ENCODE measurements at regions not wholly inside any gene's neighbourhood (a gene's known extent, or its start where the extent isn't known, plus 50 kb on each side); places are given as distances from the start of the nearest gene placed in this dataset.

DNA sequence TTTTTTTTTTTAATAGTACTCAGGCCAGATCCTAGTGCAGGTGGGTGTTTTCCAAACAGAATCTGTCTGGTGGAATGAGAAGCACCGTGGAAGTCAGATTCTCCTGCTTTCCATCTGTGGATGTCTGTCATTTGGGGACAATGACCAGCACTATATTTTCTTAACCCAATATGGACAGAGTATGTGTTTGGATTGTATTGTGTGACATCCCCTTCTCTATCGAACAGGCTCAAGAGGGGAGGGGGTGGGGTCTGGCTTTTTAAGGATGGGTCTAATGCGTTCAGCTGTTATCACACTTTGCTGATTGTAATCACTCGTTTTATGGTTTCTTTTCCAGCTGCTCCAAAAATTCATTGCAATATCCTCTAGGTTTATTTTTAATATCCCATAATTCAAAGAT lies 197.5 kb upstream of the CEP162 start:
- Histone ChIP-seq H3K4me1 (no peaks in the 10 kb centered on the region), H3K36me3 (no peaks in the 10 kb centered on the region), H3K4me3 (no peak overlapping the region), H3K9ac (ENCODE audit: low read depth in 2 of 2, low read length in 2 of 2) (no peak overlapping the region), H3K27ac (no peak overlapping the region), H3K27me3 (no peaks in the 10 kb centered on the region), H3K9me3 (no peaks in the 10 kb centered on the region)
- no peak for DNase-seq
- TF ChIP-seq CTCF (IDR thresholded peaks at IDR 0.05) = no peak
- intact Hi-C loops (cut with DNase I) = loop anchor here (5.0 kb wide), 1 partner anchor 897 kb away; no protein-coding TSS in a partner anchor

GRCh38 chr6:84422380-84422968 lies 195.0 kb upstream of the CEP162 start:
- Histone ChIP-seq H3K27ac (no peak overlapping the region), H3K27me3 (no peaks in the 10 kb centered on the region), H3K36me3 (no peaks in the 10 kb centered on the region), H3K9me3 (no peaks in the 10 kb centered on the region), H3K4me1 (no peaks in the 10 kb centered on the region), H3K9ac (ENCODE audit: low read depth in 2 of 2, low read length in 2 of 2) (no peak overlapping the region), H3K4me3 (no peak overlapping the region)
- peak; percentile 20 for DNase-seq
- peak; percentile 32 for TF ChIP-seq CTCF (IDR thresholded peaks at IDR 0.05)
- intact Hi-C loops (cut with DNase I) = no loop called here

- Histone ChIP-seq H3K36me3 (no peaks in the 10 kb centered on the region), H3K27ac (no peak overlapping the region), H3K4me1 (no peaks in the 10 kb centered on the region), H3K9me3 (no peaks in the 10 kb centered on the region), H3K4me3 (no peak overlapping the region), H3K9ac (ENCODE audit: low read depth in 2 of 2, low read length in 2 of 2) (no peak overlapping the region), H3K27me3 (no peaks in the 10 kb centered on the region)
- TF ChIP-seq CTCF (IDR thresholded peaks at IDR 0.05) = no peak
- intact Hi-C loops (cut with DNase I) = no loop called here
- DNase-seq = no peak
Observed at GRCh38 chr6:84421031-84421430, 193.6 kb upstream of the CEP162 start.

DNA sequence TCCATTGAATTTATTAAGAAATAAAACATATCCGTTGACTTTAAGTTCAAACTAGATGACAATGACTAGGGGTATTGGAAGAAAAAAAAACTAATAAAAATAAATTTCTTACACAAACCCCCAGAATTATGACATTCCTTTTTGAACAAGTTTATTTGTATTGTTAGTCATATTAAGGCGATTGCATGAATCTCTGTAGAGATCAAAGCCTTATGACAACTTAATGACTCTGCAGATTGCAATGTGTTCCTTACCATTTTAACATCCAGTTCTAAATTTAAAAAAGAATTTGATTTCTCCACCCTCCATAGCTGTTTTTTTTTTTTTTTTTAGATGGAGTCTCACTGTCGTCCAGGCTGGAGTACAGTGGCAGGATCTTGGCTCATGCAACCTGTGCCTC lies 189.8 kb upstream of the CEP162 start:
- H3K9me3 ChIP-seq = no peaks in the 10 kb centered on the region
- H3K9ac ChIP-seq (ENCODE audit: low read depth in 2 of 2, low read length in 2 of 2) = no peak overlapping the region
- no peaks in the 10 kb centered on the region for H3K27me3 ChIP-seq
- TF ChIP-seq CTCF (IDR thresholded peaks at IDR 0.05) = no peak
- intact Hi-C loops (cut with DNase I) = no loop called here
- no peaks in the 10 kb centered on the region for H3K4me1 ChIP-seq
- H3K27ac ChIP-seq = no peak overlapping the region
- no peak overlapping the region for H3K4me3 ChIP-seq
- H3K36me3 ChIP-seq = no peaks in the 10 kb centered on the region
- DNase-seq = no peak

DNA sequence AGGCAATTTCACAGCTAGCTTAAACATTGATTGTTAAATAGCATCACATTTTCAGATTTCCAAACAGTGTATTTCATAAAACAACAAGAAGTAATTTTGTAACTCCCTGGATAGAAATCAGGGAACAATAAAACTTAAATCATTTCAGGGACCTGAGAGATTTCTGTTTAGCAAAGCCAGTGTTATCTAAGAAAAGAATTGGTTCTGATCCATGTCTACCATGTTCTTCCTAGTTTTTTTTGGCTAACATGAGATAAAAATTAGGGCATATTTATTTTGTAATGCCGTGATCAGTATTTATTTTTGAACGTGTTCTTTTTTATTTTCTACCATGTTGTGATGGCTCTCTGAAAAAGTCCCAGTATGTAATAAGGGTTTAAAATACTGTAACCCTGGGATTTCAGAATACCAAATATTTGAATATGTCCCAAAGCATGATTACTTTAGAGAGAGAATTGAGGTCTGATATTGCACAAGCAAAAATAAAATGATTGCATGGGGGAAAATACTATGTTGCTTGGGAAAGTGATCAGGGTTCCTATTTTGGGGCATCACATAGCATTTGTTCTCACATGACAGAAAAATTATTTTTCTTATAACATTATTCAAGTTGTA lies 188.7 kb upstream of the CEP162 start:
- Histone ChIP-seq H3K9me3 (no peaks in the 10 kb centered on the region), H3K4me1 (no peaks in the 10 kb centered on the region), H3K36me3 (no peaks in the 10 kb centered on the region), H3K9ac (ENCODE audit: low read depth in 2 of 2, low read length in 2 of 2) (no peak overlapping the region), H3K27me3 (no peaks in the 10 kb centered on the region), H3K27ac (no peak overlapping the region), H3K4me3 (no peak overlapping the region)
- DNase-seq = no peak
- intact Hi-C loops (cut with DNase I) = no loop called here
- TF ChIP-seq CTCF (IDR thresholded peaks at IDR 0.05) = no peak
